ENCODE measurements at regions not wholly inside any gene's neighbourhood (a gene's known extent, or its start where the extent isn't known, plus 50 kb on each side); places are given as distances from the start of the nearest gene placed in this dataset.

- 88% methylated on average over 26 of the region's 26 CpGs for WGBS
- Histone ChIP-seq H3K27ac (ENCODE audit: low read length) (no peak overlapping the region), H3K27me3 (ENCODE audit: control insufficient read depth, insufficient read depth) (no peaks in the 10 kb centered on the region), H3K4me3 (ENCODE audit: low read length) (no peak overlapping the region), H3K4me1 (ENCODE audit: control insufficient read depth, insufficient read depth, low read length) (no peaks in the 10 kb centered on the region), H3K9me3 (ENCODE audit: control insufficient read depth, low read length) (no peaks in the 10 kb centered on the region)
- intact Hi-C loops (cut with DNase I), result no loop called here
- no peak for ATAC-seq
- DNase-seq, result no peak
These were observed 130.8 kb downstream of the DNAJB6 start for GRCh38 chr7:157467496-157468212.

DNA sequence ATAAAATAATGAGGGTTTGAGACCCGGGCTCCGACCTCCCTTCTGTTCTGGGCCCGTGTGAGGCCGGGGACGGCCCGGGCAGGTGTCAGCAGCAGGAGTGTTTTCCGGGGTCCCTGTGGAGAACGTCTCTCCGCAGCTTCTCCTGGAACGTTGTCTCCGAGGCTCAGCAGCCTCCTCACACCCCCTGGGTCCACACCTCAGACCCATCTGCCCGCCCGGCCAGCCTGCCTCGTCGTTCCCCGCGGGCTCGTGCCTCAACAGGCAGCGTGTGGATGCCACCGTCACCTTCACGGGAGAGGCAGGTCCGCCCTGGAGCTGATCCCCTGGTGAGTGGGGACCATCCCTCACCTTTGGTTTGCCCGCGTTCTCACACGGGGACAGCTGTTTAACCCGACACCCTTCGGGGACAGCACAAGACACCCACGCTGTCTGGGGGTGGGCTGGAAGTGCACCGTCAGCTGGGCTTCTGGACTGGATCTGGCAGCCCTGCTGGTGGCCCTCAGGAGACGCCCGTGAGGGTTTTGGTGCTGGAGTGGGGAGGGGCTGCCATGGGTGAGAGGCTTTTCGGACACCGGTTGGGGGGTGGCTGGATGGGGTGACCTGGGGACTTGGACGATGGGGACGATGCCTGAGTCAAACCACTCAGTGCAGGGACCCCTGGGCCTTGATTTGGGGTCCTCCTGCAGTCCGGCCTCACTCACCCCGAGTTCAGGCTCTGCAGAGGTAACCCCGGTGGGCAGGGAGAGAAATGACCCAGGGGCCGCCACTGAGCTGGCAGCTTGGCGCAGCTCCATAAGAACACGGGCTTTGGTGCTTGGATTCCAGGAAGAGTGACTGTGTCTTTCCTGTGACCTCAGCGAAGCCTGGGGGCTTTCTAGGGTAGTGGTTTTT, 131.7 kb downstream of the DNAJB6 start:
- 81% methylated on average over 42 of the region's 42 CpGs for WGBS
- H3K9me3 ChIP-seq (ENCODE audit: control insufficient read depth, low read length), result no peaks in the 10 kb centered on the region
- intact Hi-C loops (cut with DNase I), result no loop called here
- DNase-seq (no peak), ATAC-seq (no peak)
- H3K4me3 ChIP-seq (ENCODE audit: low read length), result no peak overlapping the region
- H3K4me1 ChIP-seq (ENCODE audit: control insufficient read depth, insufficient read depth, low read length), result no peaks in the 10 kb centered on the region
- no peak overlapping the region for H3K27ac ChIP-seq (ENCODE audit: low read length)
- H3K27me3 ChIP-seq (ENCODE audit: control insufficient read depth, insufficient read depth), result no peaks in the 10 kb centered on the region

GRCh38 chr7:157469181-157470016, 132.6 kb downstream of the DNAJB6 start:
- ATAC-seq (no peak), DNase-seq (no peak)
- Histone ChIP-seq H3K4me3 (ENCODE audit: low read length) (no peak overlapping the region), H3K4me1 (ENCODE audit: control insufficient read depth, insufficient read depth, low read length) (no peaks in the 10 kb centered on the region), H3K27ac (ENCODE audit: low read length) (no peak overlapping the region), H3K27me3 (ENCODE audit: control insufficient read depth, insufficient read depth) (no peaks in the 10 kb centered on the region), H3K9me3 (ENCODE audit: control insufficient read depth, low read length) (no peaks in the 10 kb centered on the region)
- intact Hi-C loops (cut with DNase I), result no loop called here
- WGBS, result 84% methylated on average over 33 of the region's 33 CpGs

GRCh38 chr7:157470017-157470322, 133.2 kb downstream of the DNAJB6 start:
- intact Hi-C loops (cut with DNase I), result no loop called here
- ATAC-seq (no peak), DNase-seq (no peak)
- H3K27me3 ChIP-seq (ENCODE audit: control insufficient read depth, insufficient read depth), result no peaks in the 10 kb centered on the region
- WGBS, result 93% methylated on average over 14 of the region's 14 CpGs
- no peak overlapping the region for H3K4me3 ChIP-seq (ENCODE audit: low read length)
- no peaks in the 10 kb centered on the region for H3K4me1 ChIP-seq (ENCODE audit: control insufficient read depth, insufficient read depth, low read length)
- H3K27ac ChIP-seq (ENCODE audit: low read length), result no peak overlapping the region
- H3K9me3 ChIP-seq (ENCODE audit: control insufficient read depth, low read length), result no peaks in the 10 kb centered on the region

- DNase-seq (no peak), ATAC-seq (no peak)
- H3K27ac ChIP-seq (ENCODE audit: low read length), result no peak overlapping the region
- intact Hi-C loops (cut with DNase I), result no loop called here
- WGBS, result 89% methylated on average over 17 of the region's 17 CpGs
- no peaks in the 10 kb centered on the region for H3K27me3 ChIP-seq (ENCODE audit: control insufficient read depth, insufficient read depth)
- no peak overlapping the region for H3K4me3 ChIP-seq (ENCODE audit: low read length)
- H3K4me1 ChIP-seq (ENCODE audit: control insufficient read depth, insufficient read depth, low read length), result no peaks in the 10 kb centered on the region
- no peaks in the 10 kb centered on the region for H3K9me3 ChIP-seq (ENCODE audit: control insufficient read depth, low read length)
These were observed 133.9 kb downstream of the DNAJB6 start for GRCh38 chr7:157470701-157471131.

DNA sequence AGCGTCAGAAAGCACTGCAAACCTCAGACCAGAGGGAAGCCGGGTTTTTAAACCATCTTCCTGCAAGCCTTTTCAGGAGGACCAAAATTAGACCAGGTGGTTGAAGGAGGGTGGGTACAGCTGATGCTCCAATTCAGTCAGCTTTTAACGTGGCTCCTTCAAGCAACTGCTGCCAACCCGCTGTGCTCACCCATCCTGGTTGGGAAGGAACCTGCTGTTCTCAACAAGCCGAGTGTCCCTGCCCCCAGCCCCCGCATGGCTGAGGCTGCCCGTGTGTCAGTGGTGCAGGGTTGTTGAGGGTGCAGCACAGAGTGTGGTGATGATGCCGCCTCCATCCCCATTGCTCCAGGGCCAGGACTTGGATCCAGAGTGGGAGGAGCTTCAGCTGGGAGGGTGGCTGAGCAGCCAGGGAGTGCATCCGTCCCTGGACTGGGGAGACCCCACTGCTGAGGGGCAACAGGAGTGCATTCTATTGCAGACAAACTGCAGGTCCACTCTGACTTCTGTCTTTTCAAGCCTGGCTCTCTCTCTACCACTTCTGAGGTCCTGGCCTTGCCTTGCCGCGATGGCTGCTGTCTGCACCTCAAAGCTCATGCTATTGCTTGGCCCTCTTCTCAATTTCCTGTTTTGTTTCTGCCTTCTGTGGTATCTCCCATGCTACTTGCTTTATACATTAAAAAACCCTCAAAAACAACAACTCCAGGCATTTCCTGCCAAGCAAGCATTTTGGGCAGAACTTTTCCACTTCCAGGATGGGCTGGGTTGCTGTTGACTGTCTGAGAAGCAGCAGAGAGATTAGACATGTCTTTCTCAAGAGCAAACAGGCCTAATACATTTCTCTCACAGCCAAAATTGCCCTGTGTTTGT, 134.7 kb downstream of the DNAJB6 start:
- intact Hi-C loops (cut with DNase I), result no loop called here
- H3K27ac ChIP-seq (ENCODE audit: low read length), result no peak overlapping the region

GRCh38 chr7:157472311-157473050, 135.7 kb downstream of the DNAJB6 start:
- intact Hi-C loops (cut with DNase I), result no loop called here
- DNase-seq (no peak), ATAC-seq (no peak)
- H3K27ac ChIP-seq (ENCODE audit: low read length), result no peak overlapping the region
- WGBS, result 66% methylated on average over 10 of the region's 10 CpGs
- H3K27me3 ChIP-seq (ENCODE audit: control insufficient read depth, insufficient read depth), result no peaks in the 10 kb centered on the region
- no peaks in the 10 kb centered on the region for H3K4me1 ChIP-seq (ENCODE audit: control insufficient read depth, insufficient read depth, low read length)
- H3K9me3 ChIP-seq (ENCODE audit: control insufficient read depth, low read length), result no peaks in the 10 kb centered on the region
- no peak overlapping the region for H3K4me3 ChIP-seq (ENCODE audit: low read length)

More for the DNA sequence above, 134.7 kb downstream of the DNAJB6 start:
- Histone ChIP-seq H3K4me3 (ENCODE audit: low read length) (no peak overlapping the region), H3K4me1 (ENCODE audit: control insufficient read depth, insufficient read depth, low read length) (no peaks in the 10 kb centered on the region), H3K9me3 (ENCODE audit: control insufficient read depth, low read length) (no peaks in the 10 kb centered on the region), H3K27me3 (ENCODE audit: control insufficient read depth, insufficient read depth) (no peaks in the 10 kb centered on the region)
- 71% methylated on average over 11 of the region's 11 CpGs for WGBS
- DNase-seq (no peak), ATAC-seq (no peak)

GRCh38 chr7:157473051-157473569, 136.3 kb downstream of the DNAJB6 start:
- Histone ChIP-seq H3K27ac (ENCODE audit: low read length) (no peak overlapping the region), H3K4me3 (ENCODE audit: low read length) (no peak overlapping the region), H3K4me1 (ENCODE audit: control insufficient read depth, insufficient read depth, low read length) (no peaks in the 10 kb centered on the region), H3K9me3 (ENCODE audit: control insufficient read depth, low read length) (no peaks in the 10 kb centered on the region), H3K27me3 (ENCODE audit: control insufficient read depth, insufficient read depth) (no peaks in the 10 kb centered on the region)
- DNase-seq (no peak), ATAC-seq (no peak)
- WGBS, result 71% methylated on average over 4 of the region's 4 CpGs
- intact Hi-C loops (cut with DNase I), result no loop called here

- 41% methylated on average over 12 of the region's 12 CpGs for WGBS
- Histone ChIP-seq H3K4me3 (ENCODE audit: low read length) (no peak overlapping the region), H3K9me3 (ENCODE audit: control insufficient read depth, low read length) (no peaks in the 10 kb centered on the region), H3K27me3 (ENCODE audit: control insufficient read depth, insufficient read depth) (no peaks in the 10 kb centered on the region), H3K4me1 (ENCODE audit: control insufficient read depth, insufficient read depth, low read length) (no peaks in the 10 kb centered on the region), H3K27ac (ENCODE audit: low read length) (no peak overlapping the region)
- DNase-seq (no peak), ATAC-seq (no peak)
- intact Hi-C loops (cut with DNase I), result no loop called here
These were observed 137.9 kb downstream of the DNAJB6 start for GRCh38 chr7:157474685-157475084.

- H3K4me1 ChIP-seq (ENCODE audit: control insufficient read depth, insufficient read depth, low read length), result no peaks in the 10 kb centered on the region
- DNase-seq (no peak), ATAC-seq (no peak)
- intact Hi-C loops (cut with DNase I), result no loop called here
- H3K9me3 ChIP-seq (ENCODE audit: control insufficient read depth, low read length), result no peaks in the 10 kb centered on the region
- no peak overlapping the region for H3K27ac ChIP-seq (ENCODE audit: low read length)
- no peaks in the 10 kb centered on the region for H3K27me3 ChIP-seq (ENCODE audit: control insufficient read depth, insufficient read depth)
- 72% methylated on average over 6 of the region's 6 CpGs for WGBS
- no peak overlapping the region for H3K4me3 ChIP-seq (ENCODE audit: low read length)
These were observed 138.3 kb downstream of the DNAJB6 start for GRCh38 chr7:157475095-157475494.
